ENCODE measurements at regions not wholly inside any gene's neighbourhood (a gene's known extent, or its start where the extent isn't known, plus 50 kb on each side); places are given as distances from the start of the nearest gene placed in this dataset.

DNA sequence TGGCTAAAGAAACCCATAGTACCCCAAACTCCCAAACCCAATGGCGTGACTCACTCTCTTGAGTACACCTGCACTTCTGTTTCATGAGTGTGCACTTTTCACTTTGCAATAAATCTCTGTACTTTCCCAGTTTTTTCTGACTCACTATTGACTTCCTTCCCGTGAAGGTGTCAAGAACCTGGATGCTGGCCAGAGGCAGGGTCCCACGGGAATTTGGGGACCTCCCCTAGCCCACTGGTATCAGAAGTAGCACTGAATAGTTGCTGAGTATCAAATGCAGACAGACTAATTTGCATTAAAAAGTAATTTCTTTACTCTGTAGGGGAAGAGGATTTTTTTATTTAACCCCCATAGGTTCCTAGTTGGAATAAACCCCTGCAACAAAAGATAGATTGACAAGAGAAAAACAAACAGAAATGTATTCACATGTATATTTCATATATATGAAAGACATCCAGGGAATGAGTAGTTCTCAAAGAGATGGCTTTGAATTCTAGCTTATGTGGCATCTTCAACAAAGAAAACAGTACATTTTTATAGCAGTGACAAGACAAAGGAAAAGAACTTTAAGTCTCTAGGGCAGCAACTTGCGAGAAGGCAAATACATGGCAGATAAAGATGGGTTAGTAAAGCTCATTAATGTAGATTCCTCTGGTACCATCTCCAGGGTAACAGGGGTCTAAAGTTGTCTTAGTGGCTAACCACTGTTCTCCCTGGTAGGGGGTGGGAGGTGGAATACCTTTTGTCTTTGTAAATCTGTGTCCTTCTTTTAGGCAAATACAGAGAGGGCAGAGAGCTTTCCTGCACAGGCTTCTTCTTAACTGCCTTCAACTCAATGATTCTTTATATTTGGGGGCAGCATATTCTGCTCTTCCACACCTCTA, 385.5 kb upstream of the PDZRN3 start:
- TF ChIP-seq USF1 (IDR thresholded peaks at IDR 0.05) (no peak), RAD21 (IDR thresholded peaks at IDR 0.05; ENCODE audit: low read depth) (no peak), EP300 (IDR thresholded peaks at IDR 0.05; ENCODE audit: borderline replicate concordance) (no peak), CEBPB (IDR thresholded peaks at IDR 0.05) (no peak)

Measured in Ishikawa (cell line).